Endothelial cell of umbilical vein (primary cell): ENCODE measurements at regions not wholly inside any gene's neighbourhood (a gene's known extent, or its start where the extent isn't known, plus 50 kb on each side); places are given as distances from the start of the nearest gene placed in this dataset.

Source experiments
- BruUV-seq: library from RNA; stranded (reverse); fragments of 400-500 nt; replicated peaks from 2 replicates; lab custom pipeline; 2021; lab: Mats Ljungman, UMichigan
- CTCF ChIA-PET: fragments of 300-600, 350-600 bp; sonication (Branson Sonifier 250); formaldehyde crosslinking; loops from one replicate; lab custom pipeline; 2021; ENCODE audit warnings: antibody characterized with exemption, inconsistent platforms; lab: Charles Lee
- POLR2A ChIA-PET: fragments of 300-600, 350-600 bp; sonication (Branson Sonifier 250); formaldehyde crosslinking; loops from one replicate; lab custom pipeline; 2021; ENCODE audit warnings: antibody characterized with exemption, inconsistent platforms; lab: Charles Lee
- DNase-seq: peaks from one replicate; pipeline ENCODE4 v3.0.0-alpha.2; 2011; ENCODE audit warnings: low read depth, low spot score
- FAIRE-seq: peaks from 2 replicates; lab custom pipeline; 2011; peaks lifted over from hg19 to GRCh38; lab: Jason Lieb, UNC
- H2AFZ ChIP-seq: 2 replicates; pipeline ENCODE4 v1.6.0; 2012; ENCODE audit warnings: low read depth, low read length, control low read depth, inconsistent platforms
- H3K27ac ChIP-seq: 2 replicates; pipeline ENCODE4 v1.5.1; 2011; ENCODE audit warnings: low read depth, mild to moderate bottlenecking, control low read depth, low read length, moderate library complexity; ENCODE audit not compliant: insufficient read depth
- H3K27me3 ChIP-seq, 2 experiments: 2 replicates each; pipeline versions ENCODE4 v1.6.0 to v1.6.1; 2011; ENCODE audit warnings: low read length in 2 of 2, mixed read lengths in 1 of 2; ENCODE audit not compliant: control insufficient read depth in 2 of 2, insufficient read depth in 2 of 2
- H3K36me3 ChIP-seq, 2 experiments: 2 replicates in 1 of 2; 3 replicates in 1 of 2; pipeline ENCODE4 v1.5.1; 2011; ENCODE audit warnings: low read length in 2 of 2, mild to moderate bottlenecking in 1 of 2, moderate library complexity in 1 of 2; ENCODE audit not compliant: control insufficient read depth in 2 of 2, insufficient read depth in 2 of 2; ENCODE audit errors: extremely low read depth in 1 of 2
- H3K4me1 ChIP-seq: 3 replicates; pipeline ENCODE4 v1.5.1; 2011; ENCODE audit warnings: mild to moderate bottlenecking, low read length; ENCODE audit not compliant: control insufficient read depth, insufficient read depth; ENCODE audit errors: extremely low read depth
- H3K4me2 ChIP-seq: 2 replicates; pipeline ENCODE4 v1.6.1; 2011; ENCODE audit warnings: low read length, control low read depth, mixed read lengths; ENCODE audit not compliant: insufficient read depth
- H3K4me3 ChIP-seq, 3 experiments: fragments of 200-600 bp in 1 of 3; sonication (generic), shearing (Covaris generic) in 1 of 3; replicated peaks in 1 of 3; 2 replicates each; pipeline ENCODE4 v1.5.1; 2011 to 2016; ENCODE audit warnings: control low read depth in 3 of 3, low read length in 3 of 3, mild to moderate bottlenecking in 2 of 3, inconsistent platforms in 1 of 3, low read depth in 1 of 3, moderate library complexity in 1 of 3; ENCODE audit not compliant: insufficient read depth in 1 of 3
- H3K79me2 ChIP-seq: 2 replicates; pipeline ENCODE4 v1.6.0; 2012; ENCODE audit warnings: low read length, inconsistent platforms; ENCODE audit not compliant: control insufficient read depth, insufficient read depth
- H3K9ac ChIP-seq: replicated peaks from 2 replicates; pipeline ENCODE3; 2011; ENCODE audit warnings: low read length, control low read depth; ENCODE audit not compliant: insufficient read depth; ENCODE audit errors: extremely low read depth
- H3K9me1 ChIP-seq: replicated peaks from 3 replicates; pipeline ENCODE4 v1.6.0; 2011; ENCODE audit warnings: mild to moderate bottlenecking, low read length; ENCODE audit not compliant: control insufficient read depth, insufficient read depth; ENCODE audit errors: extremely low read depth
- H3K9me3 ChIP-seq: replicated peaks from 2 replicates; pipeline ENCODE4 v1.5.1; 2012; ENCODE audit warnings: low read length, inconsistent platforms; ENCODE audit not compliant: control insufficient read depth, insufficient read depth
- H4K20me1 ChIP-seq: replicated peaks from 2 replicates; pipeline ENCODE3; 2011; ENCODE audit warnings: mild to moderate bottlenecking, low read length; ENCODE audit not compliant: control insufficient read depth, insufficient read depth; ENCODE audit errors: extremely low read depth
- EZH2 ChIP-seq: IDR thresholded peaks from 2 replicates; pipeline ENCODE4 v1.6.1; 2012; ENCODE audit warnings: borderline replicate concordance, low read depth, mild to moderate bottlenecking, moderate library complexity, low read length, inconsistent platforms; ENCODE audit not compliant: severe bottlenecking
- FOS ChIP-seq: IDR thresholded peaks from 2 replicates; pipeline ENCODE4 v1.6.1; 2011; ENCODE audit warnings: mild to moderate bottlenecking, low read length, moderate library complexity, borderline replicate concordance; ENCODE audit not compliant: insufficient read depth
- GATA2 ChIP-seq: IDR thresholded peaks from 2 replicates; pipeline ENCODE4 v1.7.0; 2011; ENCODE audit warnings: low read depth, mild to moderate bottlenecking, moderate library complexity, mixed read lengths, low read length; ENCODE audit not compliant: insufficient read length, insufficient read depth
- JUN ChIP-seq: IDR thresholded peaks from 2 replicates; pipeline ENCODE4 v1.6.1; 2011; ENCODE audit warnings: borderline replicate concordance, low read depth; ENCODE audit not compliant: insufficient read length, insufficient read depth
- MYC ChIP-seq: IDR thresholded peaks from one replicate; pipeline ENCODE4 v1.6.1; 2011; ENCODE audit warnings: mild to moderate bottlenecking, low read depth, low read length
- POLR2A ChIP-seq: IDR thresholded peaks from 2 replicates; pipeline ENCODE4 v1.6.1; 2012; ENCODE audit warnings: low read depth, mild to moderate bottlenecking, control low read depth, low read length
- POLR2AphosphoS5 ChIP-seq: IDR thresholded peaks from 2 replicates; pipeline ENCODE4 v1.6.1; 2012; ENCODE audit warnings: low read depth, mild to moderate bottlenecking, control low read depth, low read length, moderate library complexity; ENCODE audit not compliant: insufficient read depth
- dilution Hi-C: fragments of 300-500 bp; cut with MboI; formaldehyde crosslinking; loops from one replicate; pipeline ENCODE4 v1.15.0; 2019; ENCODE audit warnings: low sequenced_read_pairs; ENCODE audit not compliant: extremely low pct_ligation_motif_present
- intact Hi-C: fragments of 100-400 bp; cut with micrococcal nuclease; formaldehyde crosslinking; loops from one replicate; pipeline ENCODE4 v1.10.0; 2022
- TF ChIP-seq, protein P1 (sequence below): IDR thresholded peaks from 2 replicates; pipeline ENCODE4 v1.6.1; 2011; ENCODE audit not compliant: insufficient read depth, insufficient read length
- TF ChIP-seq, protein P2 (sequence below), 2 donors: IDR thresholded peaks; 1 replicate in 1 of 2; 2 replicates in 1 of 2; pipeline ENCODE4 v1.5.1; 2011; ENCODE audit warnings: low read length in 2 of 2, mild to moderate bottlenecking in 2 of 2, moderate library complexity in 2 of 2, control low read depth in 1 of 2, inconsistent platforms in 1 of 2, low read depth in 1 of 2; ENCODE audit not compliant: insufficient read depth in 1 of 2; ENCODE audit errors: extremely low read depth in 1 of 2

DNA sequence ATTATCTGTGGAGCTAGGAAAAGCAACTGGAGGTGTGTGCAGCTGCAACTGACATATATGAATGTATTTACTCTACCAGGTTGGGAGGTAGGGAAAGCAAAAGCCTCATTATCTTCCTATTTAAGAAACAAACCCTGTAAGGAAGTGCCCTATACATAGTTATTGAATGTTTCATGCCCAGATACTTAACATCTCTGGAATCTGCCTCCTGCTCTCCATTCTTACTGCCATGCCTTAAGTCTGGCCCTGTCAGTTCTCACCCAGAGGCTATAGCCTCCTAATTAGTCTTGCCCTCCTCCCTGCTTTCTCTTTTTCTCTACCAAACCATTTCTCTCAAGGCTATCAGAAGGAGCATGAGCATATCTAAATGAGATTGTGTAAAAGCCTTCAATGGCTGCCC lies 542.6 kb upstream of the LRRN3 start:
- no peak for FAIRE-seq
- H4K20me1 ChIP-seq: no peaks in the 10 kb centered on the region

More for the DNA sequence above, 542.6 kb upstream of the LRRN3 start:
- intact Hi-C loops (no loop called here), dilution Hi-C loops (no loop called here)
- no TSS peak for BruUV-seq
- Histone ChIP-seq H3K4me3 (no peak overlapping the region), H3K4me2 (no peak overlapping the region), H3K9ac (no peak overlapping the region), H3K36me3 (no peaks in the 10 kb centered on the region), H3K27me3 (no peaks in the 10 kb centered on the region), H2AFZ (no peak overlapping the region), H3K4me1 (no peaks in the 10 kb centered on the region), H3K27ac (no peak overlapping the region), H3K9me3 (no peaks in the 10 kb centered on the region), H3K9me1 (no peaks in the 10 kb centered on the region), H3K79me2 (no peaks in the 10 kb centered on the region)
- no peak for DNase-seq
- TF ChIP-seq, protein P1, sequence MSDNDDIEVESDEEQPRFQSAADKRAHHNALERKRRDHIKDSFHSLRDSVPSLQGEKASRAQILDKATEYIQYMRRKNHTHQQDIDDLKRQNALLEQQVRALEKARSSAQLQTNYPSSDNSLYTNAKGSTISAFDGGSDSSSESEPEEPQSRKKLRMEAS: no peak
- TF ChIP-seq GATA2: no peak
- TF ChIP-seq, protein P2, sequence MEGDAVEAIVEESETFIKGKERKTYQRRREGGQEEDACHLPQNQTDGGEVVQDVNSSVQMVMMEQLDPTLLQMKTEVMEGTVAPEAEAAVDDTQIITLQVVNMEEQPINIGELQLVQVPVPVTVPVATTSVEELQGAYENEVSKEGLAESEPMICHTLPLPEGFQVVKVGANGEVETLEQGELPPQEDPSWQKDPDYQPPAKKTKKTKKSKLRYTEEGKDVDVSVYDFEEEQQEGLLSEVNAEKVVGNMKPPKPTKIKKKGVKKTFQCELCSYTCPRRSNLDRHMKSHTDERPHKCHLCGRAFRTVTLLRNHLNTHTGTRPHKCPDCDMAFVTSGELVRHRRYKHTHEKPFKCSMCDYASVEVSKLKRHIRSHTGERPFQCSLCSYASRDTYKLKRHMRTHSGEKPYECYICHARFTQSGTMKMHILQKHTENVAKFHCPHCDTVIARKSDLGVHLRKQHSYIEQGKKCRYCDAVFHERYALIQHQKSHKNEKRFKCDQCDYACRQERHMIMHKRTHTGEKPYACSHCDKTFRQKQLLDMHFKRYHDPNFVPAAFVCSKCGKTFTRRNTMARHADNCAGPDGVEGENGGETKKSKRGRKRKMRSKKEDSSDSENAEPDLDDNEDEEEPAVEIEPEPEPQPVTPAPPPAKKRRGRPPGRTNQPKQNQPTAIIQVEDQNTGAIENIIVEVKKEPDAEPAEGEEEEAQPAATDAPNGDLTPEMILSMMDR (IDR thresholded peaks at IDR 0.05; ENCODE audit: extremely low read depth in 1 of 2, insufficient read depth in 1 of 2, low read depth in 1 of 2, low read length in 2 of 2): no peak
- TF ChIP-seq POLR2AphosphoS5: no peak
- no peak for TF ChIP-seq POLR2A
- no peak for TF ChIP-seq JUN
- no peak for TF ChIP-seq MYC
- no peak for TF ChIP-seq FOS
- no peak for TF ChIP-seq EZH2
- ChIA-PET CTCF (no interaction called here), POLR2A (no interaction called here)
